ENCODE measurements at regions not wholly inside any gene's neighbourhood (a gene's known extent, or its start where the extent isn't known, plus 50 kb on each side); places are given as distances from the start of the nearest gene placed in this dataset.

DNA sequence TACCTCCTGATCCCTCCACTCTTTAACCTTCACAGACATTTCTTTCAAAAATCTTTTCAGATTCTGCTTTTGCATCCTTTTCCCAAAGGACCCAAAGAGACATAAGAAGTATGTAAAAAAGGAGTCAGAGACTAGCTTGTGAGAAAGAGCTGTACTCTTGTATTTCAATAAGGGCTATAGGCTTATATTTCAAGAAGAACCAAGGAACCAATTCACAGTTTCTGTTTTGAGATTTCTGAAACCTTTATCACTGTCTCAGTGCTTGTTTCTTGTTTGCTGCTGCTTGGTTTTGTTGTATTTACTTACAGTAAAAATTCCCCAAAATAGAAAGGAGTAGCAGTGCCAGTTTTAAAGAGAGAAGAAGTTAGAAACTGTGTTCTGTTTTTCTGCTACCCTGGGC lies 461.6 kb upstream of the ID4 start:
- Histone ChIP-seq H3K9ac (ENCODE audit: insufficient read depth in 1 of 2, low read depth in 2 of 2, low read length in 2 of 2) (no peak overlapping the region), H3K4me1 (replicated peaks in 1 of 2; ENCODE audit: control insufficient read depth in 2 of 2, insufficient read depth in 2 of 2, low read length in 2 of 2) (no peaks in the 10 kb centered on the region), H2AFZ (ENCODE audit: low read depth, low read length) (no peak overlapping the region), H3K36me3 (ENCODE audit: control insufficient read depth, insufficient read depth, low read length) (no peaks in the 10 kb centered on the region), H3K9me3 (replicated peaks; ENCODE audit: control insufficient read depth, insufficient read depth, low read depth, low read length) (no peaks in the 10 kb centered on the region; the same call in 1 of the 2 replicates), H4K20me1 (replicated peaks; ENCODE audit: control insufficient read depth, insufficient read depth, low read length) (no peaks in the 10 kb centered on the region), H3K27ac (ENCODE audit: extremely low read depth, low read depth, low read length) (no peak overlapping the region), H3K4me3 (no peak overlapping the region), H3K79me2 (ENCODE audit: control insufficient read depth, insufficient read depth, low read length) (no peaks in the 10 kb centered on the region), H3K27me3 (ENCODE audit: control insufficient read depth in 2 of 2, insufficient read depth in 2 of 2, low read length in 2 of 2) (no peaks in the 10 kb centered on the region), H3K4me2 (ENCODE audit: insufficient read depth, low read length) (no peak overlapping the region), H3K9me1 (ENCODE audit: control insufficient read depth, insufficient read depth, low read length) (no peaks in the 10 kb centered on the region)
- TF ChIP-seq BRD4 (IDR thresholded peaks at IDR 0.05) (no peak), ZNF316 (IDR thresholded peaks at IDR 0.05) (no peak), MCM3 (IDR thresholded peaks at IDR 0.05) (no peak)
- TF ChIP-seq, protein P1, sequence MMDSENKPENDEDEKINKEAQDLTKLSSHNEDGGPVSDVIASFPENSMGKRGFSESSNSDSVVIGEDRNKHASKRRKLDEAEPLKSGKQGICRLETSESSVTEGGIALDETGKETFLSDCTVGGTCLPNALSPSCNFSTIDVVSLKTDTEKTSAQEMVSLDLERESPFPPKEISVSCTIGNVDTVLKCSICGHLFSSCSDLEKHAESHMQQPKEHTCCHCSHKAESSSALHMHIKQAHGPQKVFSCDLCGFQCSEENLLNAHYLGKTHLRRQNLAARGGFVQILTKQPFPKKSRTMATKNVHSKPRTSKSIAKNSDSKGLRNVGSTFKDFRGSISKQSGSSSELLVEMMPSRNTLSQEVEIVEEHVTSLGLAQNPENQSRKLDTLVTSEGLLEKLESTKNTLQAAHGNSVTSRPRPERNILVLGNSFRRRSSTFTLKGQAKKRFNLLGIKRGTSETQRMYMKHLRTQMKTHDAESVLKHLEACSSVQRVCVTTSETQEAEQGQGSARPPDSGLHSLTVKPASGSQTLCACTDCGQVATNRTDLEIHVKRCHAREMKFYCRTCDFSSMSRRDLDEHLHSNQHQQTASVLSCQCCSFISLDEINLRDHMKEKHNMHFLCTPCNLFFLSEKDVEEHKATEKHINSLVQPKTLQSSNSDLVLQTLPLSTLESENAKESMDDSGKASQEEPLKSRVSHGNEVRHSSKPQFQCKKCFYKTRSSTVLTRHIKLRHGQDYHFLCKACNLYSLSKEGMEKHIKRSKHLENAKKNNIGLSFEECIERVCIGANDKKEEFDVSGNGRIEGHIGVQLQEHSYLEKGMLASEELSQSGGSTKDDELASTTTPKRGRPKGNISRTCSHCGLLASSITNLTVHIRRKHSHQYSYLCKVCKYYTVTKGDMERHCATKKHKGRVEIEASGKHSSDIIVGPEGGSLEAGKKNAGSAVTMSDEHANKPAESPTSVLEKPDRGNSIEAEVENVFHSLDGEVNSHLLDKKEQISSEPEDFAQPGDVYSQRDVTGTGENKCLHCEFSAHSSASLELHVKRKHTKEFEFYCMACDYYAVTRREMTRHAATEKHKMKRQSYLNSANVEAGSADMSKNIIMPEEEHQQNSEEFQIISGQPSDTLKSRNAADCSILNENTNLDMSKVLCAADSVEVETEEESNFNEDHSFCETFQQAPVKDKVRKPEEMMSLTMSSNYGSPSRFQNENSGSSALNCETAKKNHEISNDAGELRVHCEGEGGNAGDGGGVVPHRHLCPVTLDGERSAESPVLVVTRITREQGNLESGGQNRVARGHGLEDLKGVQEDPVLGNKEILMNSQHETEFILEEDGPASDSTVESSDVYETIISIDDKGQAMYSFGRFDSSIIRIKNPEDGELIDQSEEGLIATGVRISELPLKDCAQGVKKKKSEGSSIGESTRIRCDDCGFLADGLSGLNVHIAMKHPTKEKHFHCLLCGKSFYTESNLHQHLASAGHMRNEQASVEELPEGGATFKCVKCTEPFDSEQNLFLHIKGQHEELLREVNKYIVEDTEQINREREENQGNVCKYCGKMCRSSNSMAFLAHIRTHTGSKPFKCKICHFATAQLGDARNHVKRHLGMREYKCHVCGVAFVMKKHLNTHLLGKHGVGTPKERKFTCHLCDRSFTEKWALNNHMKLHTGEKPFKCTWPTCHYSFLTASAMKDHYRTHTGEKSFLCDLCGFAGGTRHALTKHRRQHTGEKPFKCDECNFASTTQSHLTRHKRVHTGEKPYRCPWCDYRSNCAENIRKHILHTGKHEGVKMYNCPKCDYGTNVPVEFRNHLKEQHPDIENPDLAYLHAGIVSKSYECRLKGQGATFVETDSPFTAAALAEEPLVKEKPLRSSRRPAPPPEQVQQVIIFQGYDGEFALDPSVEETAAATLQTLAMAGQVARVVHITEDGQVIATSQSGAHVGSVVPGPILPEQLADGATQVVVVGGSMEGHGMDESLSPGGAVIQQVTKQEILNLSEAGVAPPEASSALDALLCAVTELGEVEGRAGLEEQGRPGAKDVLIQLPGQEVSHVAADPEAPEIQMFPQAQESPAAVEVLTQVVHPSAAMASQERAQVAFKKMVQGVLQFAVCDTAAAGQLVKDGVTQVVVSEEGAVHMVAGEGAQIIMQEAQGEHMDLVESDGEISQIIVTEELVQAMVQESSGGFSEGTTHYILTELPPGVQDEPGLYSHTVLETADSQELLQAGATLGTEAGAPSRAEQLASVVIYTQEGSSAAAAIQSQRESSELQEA (IDR thresholded peaks at IDR 0.05; ENCODE audit: low read depth), result no peak
- TF ChIP-seq, protein P2, sequence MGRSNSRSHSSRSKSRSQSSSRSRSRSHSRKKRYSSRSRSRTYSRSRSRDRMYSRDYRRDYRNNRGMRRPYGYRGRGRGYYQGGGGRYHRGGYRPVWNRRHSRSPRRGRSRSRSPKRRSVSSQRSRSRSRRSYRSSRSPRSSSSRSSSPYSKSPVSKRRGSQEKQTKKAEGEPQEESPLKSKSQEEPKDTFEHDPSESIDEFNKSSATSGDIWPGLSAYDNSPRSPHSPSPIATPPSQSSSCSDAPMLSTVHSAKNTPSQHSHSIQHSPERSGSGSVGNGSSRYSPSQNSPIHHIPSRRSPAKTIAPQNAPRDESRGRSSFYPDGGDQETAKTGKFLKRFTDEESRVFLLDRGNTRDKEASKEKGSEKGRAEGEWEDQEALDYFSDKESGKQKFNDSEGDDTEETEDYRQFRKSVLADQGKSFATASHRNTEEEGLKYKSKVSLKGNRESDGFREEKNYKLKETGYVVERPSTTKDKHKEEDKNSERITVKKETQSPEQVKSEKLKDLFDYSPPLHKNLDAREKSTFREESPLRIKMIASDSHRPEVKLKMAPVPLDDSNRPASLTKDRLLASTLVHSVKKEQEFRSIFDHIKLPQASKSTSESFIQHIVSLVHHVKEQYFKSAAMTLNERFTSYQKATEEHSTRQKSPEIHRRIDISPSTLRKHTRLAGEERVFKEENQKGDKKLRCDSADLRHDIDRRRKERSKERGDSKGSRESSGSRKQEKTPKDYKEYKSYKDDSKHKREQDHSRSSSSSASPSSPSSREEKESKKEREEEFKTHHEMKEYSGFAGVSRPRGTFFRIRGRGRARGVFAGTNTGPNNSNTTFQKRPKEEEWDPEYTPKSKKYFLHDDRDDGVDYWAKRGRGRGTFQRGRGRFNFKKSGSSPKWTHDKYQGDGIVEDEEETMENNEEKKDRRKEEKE (IDR thresholded peaks at IDR 0.05; ENCODE audit: borderline replicate concordance in 1 of 2, control insufficient read depth in 1 of 2, low read depth in 2 of 2, low read length in 1 of 2), result no peak
- BruUV-seq (replicated peaks), result no TSS peak
- no peak for DNase-seq (ENCODE audit: extremely low read depth in 1 of 4, low spot score in 3 of 4)
- no peak for FAIRE-seq
- intact Hi-C loops (cut with micrococcal nuclease) (no loop called here), in situ Hi-C loops (cut with MboI) (no loop called here)
- ChIA-PET CTCF (ENCODE audit: low intra/inter-chr PET ratio) (no interaction called here), POLR2A (no interaction called here)
- no peak for ATAC-seq
